ENCODE measurements at regions not wholly inside any gene's neighbourhood (a gene's known extent, or its start where the extent isn't known, plus 50 kb on each side); places are given as distances from the start of the nearest gene placed in this dataset.

DNA sequence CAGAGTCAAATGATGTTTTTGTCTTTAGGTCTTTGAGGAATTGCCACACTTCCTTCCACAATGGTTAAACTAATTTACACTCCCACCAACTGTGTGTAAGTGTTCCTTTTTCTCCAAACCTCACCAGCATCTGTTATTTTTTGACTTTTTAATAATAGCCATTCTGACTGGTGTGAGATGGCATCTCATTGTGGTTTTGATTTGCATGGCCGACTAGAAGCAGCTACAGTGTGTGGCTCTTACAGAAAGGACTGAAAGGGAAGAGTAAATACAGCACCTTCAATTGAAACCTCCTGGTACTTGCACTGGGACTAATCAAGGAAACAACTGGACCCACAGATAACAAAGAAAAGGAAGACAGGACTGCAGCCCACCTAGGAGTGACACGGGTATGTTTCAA is 668.0 kb upstream of the RGS18 start:
- Histone ChIP-seq H3K18ac (ENCODE audit: low read depth, low read length) (no peak overlapping the region), H4K5ac (ENCODE audit: low read depth, low read length) (no peak overlapping the region), H3K56ac (ENCODE audit: extremely low read depth, insufficient read depth, low read length) (no peak overlapping the region), H3K4me2 (ENCODE audit: low read depth, low read length) (no peak overlapping the region), H3K4me1 (ENCODE audit: control insufficient read depth, insufficient read depth, low read length) (no peaks in the 10 kb centered on the region), H3K9me1 (ENCODE audit: insufficient read depth, low read length) (no peaks in the 10 kb centered on the region), H3K27ac (ENCODE audit: insufficient read depth, low read length) (no peak overlapping the region), H3K14ac (replicated peaks; ENCODE audit: low read depth, low read length) (no peak overlapping the region), H2BK15ac (ENCODE audit: low read depth, low read length) (no peak overlapping the region), H3K4ac (ENCODE audit: low read depth, low read length) (no peak overlapping the region), H3K9me3 (ENCODE audit: control insufficient read depth, insufficient read depth, low read length) (no peaks in the 10 kb centered on the region), H2BK5ac (ENCODE audit: low read depth, low read length, poor library complexity, severe bottlenecking) (no peak overlapping the region), H2AFZ (replicated peaks; ENCODE audit: low read length, poor library complexity) (no peak overlapping the region), H3K27me3 (ENCODE audit: control insufficient read depth, insufficient read depth, low read length) (no peaks in the 10 kb centered on the region), H2AK9ac (replicated peaks; ENCODE audit: low read depth, low read length, poor library complexity) (no peak overlapping the region), H3K4me3 (ENCODE audit: insufficient read depth, low read depth, low read length) (no peak overlapping the region), H3K9ac (ENCODE audit: low read depth, low read length) (no peak overlapping the region), H4K91ac (ENCODE audit: insufficient read depth, low read depth, low read length) (no peak overlapping the region), H2BK20ac (ENCODE audit: low read depth, low read length) (no peak overlapping the region), H2AK5ac (ENCODE audit: low read depth, low read length) (no peak overlapping the region), H3K36me3 (ENCODE audit: control insufficient read depth, insufficient read depth, low read length) (no peaks in the 10 kb centered on the region), H4K8ac (ENCODE audit: low read depth in 2 of 2, low read length in 2 of 2) (no peak overlapping the region), H2BK120ac (ENCODE audit: low read depth, low read length) (no peak overlapping the region), H3K23ac (ENCODE audit: low read depth, low read length) (no peak overlapping the region), H3K79me1 (ENCODE audit: low read depth in 1 of 2, low read length in 2 of 2) (no peaks in the 10 kb centered on the region), H4K20me1 (ENCODE audit: insufficient read depth, low read length) (no peaks in the 10 kb centered on the region)
- ChIA-PET CTCF (no interaction called here), POLR2A (ENCODE audit: unreplicated experiment) (no interaction called here)
- in situ Hi-C loops (cut with MboI; ENCODE audit: low sequenced_read_pairs) (no loop called here), dilution Hi-C loops (cut with HindIII; ENCODE audit: low sequenced_read_pairs, unreplicated experiment) (no loop called here), intact Hi-C loops (cut with micrococcal nuclease) (no loop called here)
- DNase-seq (no peak), ATAC-seq (ENCODE audit: low read depth) (no peak)
- TF ChIP-seq FOS (IDR thresholded peaks at IDR 0.05; ENCODE audit: low read depth, low read length), result no peak
- TF ChIP-seq MAFK (IDR thresholded peaks at IDR 0.05; ENCODE audit: low read depth, low read length), result no peak
- no peak for TF ChIP-seq MAZ (IDR thresholded peaks at IDR 0.05; ENCODE audit: borderline replicate concordance, low read depth, low read length)
- TF ChIP-seq RAD21 (IDR thresholded peaks at IDR 0.05; ENCODE audit: low read length), result no peak
- no peak for TF ChIP-seq SMC3 (IDR thresholded peaks at IDR 0.05; ENCODE audit: low read depth, low read length)
- WGBS, 2 experiments (ENCODE audit: extremely low coverage in 2 of 2, insufficient read length in 1 of 2), result no CpG with 5 or more reads among the region's 2 CpGs
- BruUV-seq (replicated peaks), result no TSS peak

Data from IMR-90 (cell line).